ENCODE measurements at regions not wholly inside any gene's neighbourhood (a gene's known extent, or its start where the extent isn't known, plus 50 kb on each side); places are given as distances from the start of the nearest gene placed in this dataset.

DNA sequence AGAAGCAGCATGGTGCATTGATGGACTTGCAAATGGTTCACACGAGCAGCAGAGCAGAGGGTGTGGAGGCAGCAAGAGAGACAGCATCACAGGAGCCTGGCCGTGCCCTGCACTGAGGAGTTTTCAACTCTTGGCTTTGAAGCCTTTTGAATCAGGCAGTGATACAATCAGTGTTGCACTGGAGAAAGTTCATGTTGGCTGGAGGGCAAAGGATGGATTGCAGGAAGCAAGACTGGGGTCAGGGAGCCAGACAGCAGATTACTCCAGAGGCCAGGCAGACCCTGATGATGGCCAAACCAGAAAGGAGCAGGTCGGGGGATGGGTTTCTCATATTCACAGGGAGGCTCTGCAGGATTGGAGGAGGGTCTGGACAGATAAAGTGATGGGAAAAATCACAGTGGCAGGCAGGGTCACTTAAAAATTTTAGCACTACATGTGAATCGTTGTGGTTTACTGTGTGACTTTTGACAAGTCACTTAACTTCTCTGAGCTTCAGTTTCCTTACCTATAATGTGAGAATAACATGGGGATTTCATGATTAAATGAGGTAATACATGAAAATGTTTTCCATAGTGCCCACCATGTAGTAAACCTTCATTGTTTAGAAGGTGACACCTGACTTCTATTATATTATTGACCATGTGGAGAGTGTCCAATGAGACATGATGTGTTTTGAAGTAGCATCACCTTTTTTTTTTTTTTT is 125.3 kb downstream of the SALL1 start:
- TF ChIP-seq, protein P1, sequence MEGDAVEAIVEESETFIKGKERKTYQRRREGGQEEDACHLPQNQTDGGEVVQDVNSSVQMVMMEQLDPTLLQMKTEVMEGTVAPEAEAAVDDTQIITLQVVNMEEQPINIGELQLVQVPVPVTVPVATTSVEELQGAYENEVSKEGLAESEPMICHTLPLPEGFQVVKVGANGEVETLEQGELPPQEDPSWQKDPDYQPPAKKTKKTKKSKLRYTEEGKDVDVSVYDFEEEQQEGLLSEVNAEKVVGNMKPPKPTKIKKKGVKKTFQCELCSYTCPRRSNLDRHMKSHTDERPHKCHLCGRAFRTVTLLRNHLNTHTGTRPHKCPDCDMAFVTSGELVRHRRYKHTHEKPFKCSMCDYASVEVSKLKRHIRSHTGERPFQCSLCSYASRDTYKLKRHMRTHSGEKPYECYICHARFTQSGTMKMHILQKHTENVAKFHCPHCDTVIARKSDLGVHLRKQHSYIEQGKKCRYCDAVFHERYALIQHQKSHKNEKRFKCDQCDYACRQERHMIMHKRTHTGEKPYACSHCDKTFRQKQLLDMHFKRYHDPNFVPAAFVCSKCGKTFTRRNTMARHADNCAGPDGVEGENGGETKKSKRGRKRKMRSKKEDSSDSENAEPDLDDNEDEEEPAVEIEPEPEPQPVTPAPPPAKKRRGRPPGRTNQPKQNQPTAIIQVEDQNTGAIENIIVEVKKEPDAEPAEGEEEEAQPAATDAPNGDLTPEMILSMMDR (IDR thresholded peaks at IDR 0.05; ENCODE audit: low read length), result no peak
- TF ChIP-seq EZH2phosphoT487 (IDR thresholded peaks at IDR 0.05; ENCODE audit: low read length), result no peak
- TF ChIP-seq EZH2 (optimal IDR thresholded peaks at IDR 0.05; ENCODE audit: low read depth, low read length), result no peak

Measured in MM.1S (cell line).